Esophagus muscularis mucosa (tissue), 4 donors: ENCODE measurements at regions not wholly inside any gene's neighbourhood (a gene's known extent, or its start where the extent isn't known, plus 50 kb on each side); places are given as distances from the start of the nearest gene placed in this dataset.

Experiments
- EP300 ChIP-seq: sonication (generic); formaldehyde crosslinking; IDR thresholded peaks from one replicate; pipeline ENCODE4 v1.6.1; 2017; ENCODE audit warnings: antibody characterized with exemption
- POLR2A ChIP-seq: fragments of 450-650 bp; IDR thresholded peaks from one replicate; pipeline ENCODE4 v1.6.1; 2017; ENCODE audit warnings: antibody characterized with exemption, moderate library complexity, mild to moderate bottlenecking, low read depth
- POLR2AphosphoS5 ChIP-seq, 2 donors: sonication (generic); formaldehyde crosslinking; IDR thresholded peaks; one replicate each; pipeline ENCODE4 v1.6.1; 2017; ENCODE audit warnings: antibody characterized with exemption in 2 of 2
- TF ChIP-seq, protein P1 (sequence below), 3 experiments: fragments of 200-600 bp in 2 of 3; fragments of 450-650 bp in 1 of 3; sonication (generic) in 2 of 3; IDR thresholded peaks; one replicate each; pipeline ENCODE4 v1.5.1; 2017 to 2019; ENCODE audit warnings: antibody characterized with exemption in 3 of 3, mild to moderate bottlenecking in 2 of 3, moderate library complexity in 1 of 3

DNA sequence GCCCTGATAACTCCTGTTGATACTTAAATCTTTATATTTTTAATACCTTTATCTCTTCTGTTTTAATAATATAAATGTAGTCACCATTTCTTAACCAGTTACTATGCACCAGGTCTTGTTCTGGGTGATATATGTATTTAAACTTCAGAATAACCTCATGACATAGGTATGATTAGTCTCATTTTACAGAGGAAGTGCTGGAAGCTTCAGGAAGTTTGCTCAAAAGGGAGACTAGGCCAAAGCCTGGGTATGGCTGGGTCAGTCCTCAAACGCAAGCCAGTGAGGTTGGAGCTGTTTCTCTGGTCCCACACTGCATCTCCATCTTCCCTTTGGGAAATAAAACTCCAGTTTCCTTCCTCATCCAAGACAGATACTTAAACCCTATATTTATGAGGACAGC, 204.7 kb upstream of the TANK start:
- TF ChIP-seq, protein P1, sequence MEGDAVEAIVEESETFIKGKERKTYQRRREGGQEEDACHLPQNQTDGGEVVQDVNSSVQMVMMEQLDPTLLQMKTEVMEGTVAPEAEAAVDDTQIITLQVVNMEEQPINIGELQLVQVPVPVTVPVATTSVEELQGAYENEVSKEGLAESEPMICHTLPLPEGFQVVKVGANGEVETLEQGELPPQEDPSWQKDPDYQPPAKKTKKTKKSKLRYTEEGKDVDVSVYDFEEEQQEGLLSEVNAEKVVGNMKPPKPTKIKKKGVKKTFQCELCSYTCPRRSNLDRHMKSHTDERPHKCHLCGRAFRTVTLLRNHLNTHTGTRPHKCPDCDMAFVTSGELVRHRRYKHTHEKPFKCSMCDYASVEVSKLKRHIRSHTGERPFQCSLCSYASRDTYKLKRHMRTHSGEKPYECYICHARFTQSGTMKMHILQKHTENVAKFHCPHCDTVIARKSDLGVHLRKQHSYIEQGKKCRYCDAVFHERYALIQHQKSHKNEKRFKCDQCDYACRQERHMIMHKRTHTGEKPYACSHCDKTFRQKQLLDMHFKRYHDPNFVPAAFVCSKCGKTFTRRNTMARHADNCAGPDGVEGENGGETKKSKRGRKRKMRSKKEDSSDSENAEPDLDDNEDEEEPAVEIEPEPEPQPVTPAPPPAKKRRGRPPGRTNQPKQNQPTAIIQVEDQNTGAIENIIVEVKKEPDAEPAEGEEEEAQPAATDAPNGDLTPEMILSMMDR (IDR thresholded peaks at IDR 0.05), result no peak
- no peak for TF ChIP-seq POLR2AphosphoS5 (IDR thresholded peaks at IDR 0.05)
- no peak for TF ChIP-seq POLR2A
- no peak for TF ChIP-seq EP300
